NCI-H1436 (cell line): ENCODE measurements at regions not wholly inside any gene's neighbourhood (a gene's known extent, or its start where the extent isn't known, plus 50 kb on each side); places are given as distances from the start of the nearest gene placed in this dataset.
"Not testable (repeated sequence)": the region's sequence is repeated elsewhere in the genome, so short reads cannot be mapped to it uniquely, and the experiment has no call there.

Source experiments
- DNase-seq: peaks from one replicate; lab custom pipeline; 2025; lab: John Stamatoyannopoulos, UW

DNA sequence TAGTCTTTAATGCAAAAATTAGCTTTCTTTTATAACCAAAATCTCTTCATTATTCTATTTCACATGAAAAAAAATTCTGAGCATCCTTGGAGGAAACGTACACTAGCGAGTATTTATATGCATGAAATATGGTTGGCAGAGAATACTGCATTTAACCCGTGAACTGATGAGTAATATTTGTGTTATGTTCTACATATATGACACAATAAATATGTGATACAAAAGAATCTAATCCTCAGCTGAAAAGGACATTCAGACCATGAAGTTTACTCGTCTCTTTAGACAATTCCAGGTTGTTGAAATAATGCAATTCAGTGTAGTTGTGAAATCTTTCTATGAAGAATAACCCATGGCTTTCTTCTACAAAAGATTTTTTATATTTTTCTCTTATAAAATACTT is 524.8 kb upstream of the MAN1A1 start:
- no peak for DNase-seq

DNA sequence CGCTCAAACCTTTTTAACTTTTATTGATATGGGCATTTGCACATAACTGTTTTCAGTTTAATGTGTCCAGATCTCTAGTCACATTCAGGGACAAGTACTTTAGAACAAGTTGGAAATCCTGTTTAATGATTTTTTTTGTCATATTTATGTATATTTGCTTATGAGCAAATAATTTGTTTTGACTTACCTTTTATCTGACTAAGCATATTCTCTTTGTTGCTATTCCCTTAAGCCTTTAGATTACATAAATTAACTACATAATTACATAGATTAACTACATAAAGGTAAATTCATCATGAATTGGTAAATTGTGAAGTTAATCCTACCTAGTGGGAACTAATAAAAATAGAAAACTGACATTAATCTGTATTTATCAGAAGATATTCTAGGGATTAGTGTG is 523.5 kb upstream of the MAN1A1 start:
- no peak for DNase-seq

DNA sequence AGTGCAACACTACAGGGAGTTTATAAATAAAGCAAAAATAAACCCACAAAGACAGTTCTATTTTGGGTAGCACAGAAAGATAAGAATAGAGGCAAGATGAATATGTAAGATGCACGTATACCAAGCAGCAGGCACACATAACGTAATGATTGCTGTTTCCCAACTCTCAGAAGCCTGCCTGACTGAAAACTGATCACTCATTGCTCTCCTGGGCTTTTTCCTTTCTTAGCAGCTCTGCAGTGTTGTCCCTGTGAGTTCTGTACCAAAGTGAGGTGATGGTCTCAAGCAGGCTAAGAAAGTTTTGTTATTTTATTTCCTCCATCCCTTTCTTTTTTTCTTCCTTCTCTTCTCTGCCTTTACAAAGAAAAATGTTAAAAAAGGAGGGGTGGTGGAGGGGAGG is 522.0 kb upstream of the MAN1A1 start:
- DNase-seq = no peak

DNA sequence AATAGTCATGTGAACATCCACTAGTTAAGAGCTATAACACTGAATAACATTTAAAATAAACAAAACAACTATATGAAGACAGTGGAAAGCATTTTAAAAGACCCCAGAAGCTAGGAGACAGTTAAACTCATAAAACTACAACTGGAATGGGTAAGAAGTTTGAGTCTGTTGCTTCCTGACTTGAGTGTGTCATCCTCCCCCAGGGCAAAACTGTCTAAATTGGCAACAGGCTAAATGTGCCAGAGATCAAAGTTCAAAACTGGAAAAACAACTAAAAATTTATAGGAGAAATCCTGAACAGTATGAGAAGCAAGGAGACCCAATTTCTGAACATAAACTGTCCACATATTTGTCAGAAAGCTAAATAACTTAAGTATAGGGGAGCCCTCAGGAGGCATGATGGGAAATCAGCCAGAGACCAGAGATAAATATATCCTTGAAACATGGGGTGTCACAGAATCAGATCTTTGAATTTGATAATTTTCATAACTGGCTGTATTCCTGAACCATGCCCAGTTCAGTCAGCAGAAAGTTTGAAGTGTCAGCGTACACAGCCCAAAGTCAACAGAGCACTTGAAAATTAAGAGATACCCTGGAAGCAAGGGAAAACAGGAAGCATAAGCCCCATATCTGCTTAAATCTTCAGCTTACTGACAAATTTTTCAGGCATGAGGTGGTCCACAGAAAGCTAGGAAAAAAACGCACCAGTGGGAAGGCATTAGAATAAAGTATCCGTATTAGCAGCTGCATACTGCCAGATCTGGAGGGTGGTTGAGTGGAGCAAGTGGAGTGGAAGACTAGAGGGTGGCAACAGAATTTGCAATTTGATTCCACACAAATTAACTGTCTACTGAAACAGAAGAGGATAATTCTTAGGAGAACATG is 516.1 kb upstream of the MAN1A1 start:
- DNase-seq = no peak

DNA sequence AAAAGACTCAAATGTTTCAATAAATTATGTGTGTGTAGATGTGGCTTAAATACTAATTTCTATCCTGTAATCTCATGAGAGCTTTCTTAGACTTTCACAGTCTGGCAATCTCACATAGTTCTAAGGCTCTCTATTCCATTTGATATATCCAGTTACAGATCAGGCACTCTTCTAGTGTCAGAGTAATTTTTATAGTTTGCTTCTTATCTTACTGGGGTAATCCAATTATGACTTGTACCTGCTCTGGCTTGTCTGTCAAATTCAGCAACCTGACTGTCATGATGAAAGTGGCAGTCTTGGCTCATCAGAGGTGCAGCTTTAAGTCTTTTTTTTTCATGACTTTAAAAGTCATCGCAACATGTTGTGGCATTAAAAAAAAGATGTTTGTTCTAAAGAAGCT is 513.2 kb upstream of the MAN1A1 start:
- DNase-seq = no peak

DNA sequence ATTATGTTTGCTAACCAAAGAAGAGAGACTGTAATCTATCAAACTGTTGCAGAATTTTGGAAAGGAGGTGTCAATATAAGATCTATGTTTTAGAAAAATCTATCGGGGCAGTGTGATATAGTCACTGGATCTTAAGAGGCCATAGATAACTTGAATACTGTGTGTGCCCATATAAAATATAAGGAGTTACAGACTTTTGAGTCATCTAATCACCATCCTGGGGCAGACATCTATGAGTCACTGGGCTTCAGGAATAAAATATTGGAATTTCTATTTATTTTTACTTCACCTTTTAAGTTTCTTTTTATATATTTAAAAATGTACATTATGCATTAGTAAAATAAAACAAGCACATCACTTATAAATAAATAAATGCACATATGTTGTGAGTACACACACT is 509.3 kb upstream of the MAN1A1 start:
- no peak for DNase-seq

DNA sequence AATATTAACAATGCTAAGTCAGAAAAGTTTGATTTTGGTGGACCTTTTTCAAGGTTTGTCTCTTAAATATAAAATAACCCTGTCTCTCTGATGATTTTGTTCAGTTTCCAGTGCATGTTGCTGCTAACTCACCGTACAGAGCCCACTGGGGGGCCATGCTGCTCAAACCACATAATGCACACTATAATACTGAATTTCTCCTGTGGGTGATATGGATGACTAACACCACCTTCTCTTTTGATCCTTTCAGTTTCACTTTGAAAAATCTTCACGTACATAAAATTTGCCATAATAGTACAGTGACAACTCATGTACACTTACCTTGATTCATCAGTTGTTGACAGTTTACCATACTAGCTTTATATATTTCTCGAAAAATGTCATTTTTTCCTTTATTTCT is 506.6 kb upstream of the MAN1A1 start:
- no peak for DNase-seq

DNA sequence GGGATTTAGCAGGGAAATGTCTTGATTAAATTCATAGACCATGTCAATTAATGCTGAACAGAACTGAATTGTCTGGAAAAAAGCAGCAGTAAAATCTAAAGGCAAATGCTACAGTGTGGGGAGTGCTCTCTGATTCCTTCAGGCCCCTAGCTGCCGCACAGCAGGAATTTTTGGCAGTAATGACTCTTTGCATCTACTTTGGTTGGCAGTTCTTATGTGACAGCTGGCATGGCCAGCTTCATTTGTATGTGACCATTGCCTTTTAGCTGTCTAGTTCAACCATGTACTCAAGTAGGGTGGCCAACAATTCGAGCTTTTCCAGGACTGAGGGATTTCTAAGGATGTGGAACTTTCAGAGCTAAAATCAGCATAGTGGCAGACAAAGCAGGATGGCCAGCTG is 499.1 kb upstream of the MAN1A1 start:
- no peak for DNase-seq

DNA sequence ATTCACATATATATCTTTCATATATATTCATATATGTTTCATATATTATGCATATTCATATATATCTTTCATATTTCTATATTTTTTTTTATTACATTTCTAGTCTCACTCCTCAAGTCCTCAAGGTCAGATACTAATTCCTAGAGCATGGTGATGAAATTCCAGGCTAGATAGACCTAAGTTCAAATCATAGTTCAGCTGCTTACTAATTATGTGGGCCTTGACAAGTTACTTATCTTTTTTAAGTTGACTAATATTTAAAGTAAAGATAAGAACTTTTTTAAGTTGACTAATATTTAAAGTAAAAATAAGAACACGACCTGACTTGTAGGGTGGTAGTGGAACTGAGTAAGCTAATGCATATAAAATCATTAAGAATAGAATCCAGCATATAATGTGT is 495.6 kb upstream of the MAN1A1 start:
- no peak for DNase-seq

DNA sequence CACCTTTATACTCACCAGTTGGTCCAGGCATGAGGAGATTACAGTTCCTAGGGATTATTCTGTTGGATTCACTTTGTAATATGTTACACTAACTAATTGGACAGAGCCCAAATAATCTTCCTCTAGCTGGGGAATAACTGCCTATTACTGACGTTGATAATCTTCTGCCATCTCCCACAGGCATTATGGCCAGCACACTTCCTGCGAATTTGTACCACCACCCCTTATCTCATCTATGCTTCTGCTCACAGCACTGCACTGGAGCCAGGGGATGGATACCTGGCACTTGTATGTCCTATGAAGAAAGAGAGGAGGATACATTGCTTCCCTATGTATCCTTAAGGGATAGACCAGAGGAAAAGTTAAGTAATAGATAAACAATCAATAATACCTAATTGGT is 494.8 kb upstream of the MAN1A1 start:
- no peak for DNase-seq

DNA sequence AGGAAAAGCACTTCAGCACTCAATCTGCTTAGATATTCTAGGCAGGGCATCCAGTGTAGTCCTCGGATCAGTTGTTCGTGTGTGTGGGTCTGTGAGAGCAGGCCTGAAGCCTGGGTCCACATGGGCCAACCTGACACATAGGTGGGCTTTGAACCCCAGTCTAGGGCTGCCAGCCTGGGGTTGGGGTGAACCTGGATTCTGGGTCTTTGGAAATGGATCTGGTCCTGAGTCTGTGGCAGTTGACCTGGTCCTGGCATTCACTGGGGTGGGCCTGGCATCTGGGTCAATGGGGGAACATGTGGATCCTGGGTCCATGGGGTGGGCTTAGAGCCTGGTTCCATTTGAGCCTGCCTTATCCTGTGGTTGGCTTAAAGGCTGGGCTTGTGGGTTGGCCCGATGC is 492.6 kb upstream of the MAN1A1 start:
- no peak for DNase-seq

DNA sequence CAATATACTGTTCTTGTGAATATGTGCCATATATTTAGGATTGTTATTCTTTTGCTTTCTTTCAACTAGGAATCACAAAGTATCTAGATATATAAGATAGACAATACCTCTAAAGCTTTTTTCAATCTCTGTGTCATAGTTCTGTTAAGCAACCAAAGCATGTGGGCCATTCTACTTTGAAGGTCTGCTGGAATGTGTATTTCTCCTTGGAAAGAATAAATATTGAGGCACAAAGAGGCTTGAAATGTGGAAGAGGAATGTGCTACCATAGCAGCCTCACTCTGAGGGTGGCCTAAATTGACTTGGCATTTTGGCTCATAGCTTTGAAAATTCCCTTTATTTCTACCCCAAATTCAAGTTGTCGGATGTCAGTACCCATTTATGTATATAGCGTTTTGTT is 488.5 kb upstream of the MAN1A1 start:
- DNase-seq = no peak

DNA sequence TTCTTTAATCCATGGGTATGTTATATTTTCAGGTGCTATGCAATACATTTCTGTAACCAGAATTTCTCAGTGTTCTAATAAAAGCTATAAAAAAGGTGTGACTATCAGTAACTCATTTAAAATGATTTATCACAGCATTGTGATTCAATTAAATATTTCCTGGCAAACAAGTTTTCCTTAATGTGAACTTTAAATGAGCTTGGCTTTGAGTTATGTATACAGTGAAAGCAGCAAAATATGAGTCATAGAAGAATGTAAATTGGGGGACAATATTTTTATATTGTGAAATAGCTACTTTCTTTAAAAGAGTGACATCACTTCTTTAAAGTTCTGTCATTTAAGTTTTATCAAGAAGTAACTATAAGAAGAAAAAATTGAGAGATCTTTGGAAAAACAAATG is 484.9 kb upstream of the MAN1A1 start:
- DNase-seq = no peak

DNA sequence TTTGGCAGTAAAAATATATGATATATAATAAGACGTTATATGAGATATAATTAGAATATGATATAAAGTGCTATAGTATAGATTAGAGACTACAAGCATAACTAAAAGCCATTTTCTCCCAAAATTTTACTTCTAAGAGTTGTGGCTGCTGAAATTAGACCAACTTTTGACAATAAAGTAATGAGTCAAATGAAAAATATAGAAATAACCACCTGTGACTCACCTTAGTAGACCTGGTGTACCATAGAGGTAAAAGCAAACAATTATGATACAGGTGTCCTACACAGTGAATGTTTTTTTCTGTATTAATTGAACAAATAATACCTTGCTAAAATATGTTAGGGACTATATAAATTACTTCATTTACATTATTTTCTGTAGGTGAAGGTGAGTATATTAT is 482.9 kb upstream of the MAN1A1 start:
- DNase-seq = no peak

DNA sequence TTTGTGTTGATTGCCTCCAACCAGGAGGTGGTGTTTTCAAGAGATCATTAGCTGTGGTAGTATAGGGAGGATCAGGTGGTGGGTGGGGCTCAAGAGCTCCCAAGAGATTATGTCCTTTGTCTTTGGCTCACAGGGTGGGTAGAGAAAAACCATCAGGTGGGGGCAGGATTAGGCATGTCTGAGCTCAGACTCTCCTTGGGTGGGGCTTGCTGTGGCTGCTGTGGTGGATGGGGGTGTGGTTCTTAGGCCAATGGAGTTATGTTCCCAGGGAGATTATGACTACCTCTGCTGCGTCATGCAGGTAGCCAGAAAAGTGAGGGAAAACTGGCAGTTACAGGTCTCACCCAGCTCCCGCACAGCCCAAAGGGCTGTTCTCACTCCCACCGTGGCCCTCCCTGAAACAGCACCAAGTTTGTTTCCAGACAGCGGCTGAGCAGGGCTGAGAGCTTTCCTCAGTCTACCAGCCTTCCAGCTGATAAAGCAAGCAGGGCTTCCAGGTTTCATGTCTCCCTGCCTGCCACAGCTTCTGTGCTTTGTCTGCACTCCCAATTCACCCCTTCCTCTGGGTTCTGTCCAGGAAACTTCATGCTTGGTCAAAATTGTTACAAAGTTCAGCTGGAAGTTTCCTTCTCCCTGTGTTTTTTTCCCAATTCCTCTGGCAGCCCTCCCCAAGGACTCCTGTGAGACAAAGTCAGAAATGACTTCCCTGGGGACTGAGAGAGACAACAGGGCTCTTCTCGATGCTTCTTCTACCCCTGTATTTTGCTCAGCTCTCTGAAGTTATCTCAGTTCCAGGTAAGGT is 481.1 kb upstream of the MAN1A1 start:
- DNase-seq = no peak

DNA sequence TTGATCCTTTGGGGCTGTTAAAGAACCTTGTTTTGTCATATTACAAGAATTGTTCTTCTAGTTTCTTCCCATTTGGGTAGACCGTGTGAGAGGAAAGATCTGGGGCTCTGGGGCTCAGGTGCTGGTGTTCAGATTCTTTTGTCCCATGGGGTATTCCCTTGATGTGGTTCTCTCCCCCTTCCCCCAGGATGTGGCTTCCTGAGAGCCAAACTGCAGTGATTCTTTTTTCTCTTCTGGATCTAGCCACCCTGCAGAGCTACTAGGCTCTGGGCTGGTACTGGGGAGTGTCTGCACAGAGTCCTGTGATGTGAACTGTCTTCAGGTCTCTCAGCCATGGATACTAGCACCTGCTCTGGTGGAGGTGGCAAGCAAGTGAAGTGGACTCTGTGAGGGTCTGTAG is 480.5 kb upstream of the MAN1A1 start:
- DNase-seq = no peak

DNA sequence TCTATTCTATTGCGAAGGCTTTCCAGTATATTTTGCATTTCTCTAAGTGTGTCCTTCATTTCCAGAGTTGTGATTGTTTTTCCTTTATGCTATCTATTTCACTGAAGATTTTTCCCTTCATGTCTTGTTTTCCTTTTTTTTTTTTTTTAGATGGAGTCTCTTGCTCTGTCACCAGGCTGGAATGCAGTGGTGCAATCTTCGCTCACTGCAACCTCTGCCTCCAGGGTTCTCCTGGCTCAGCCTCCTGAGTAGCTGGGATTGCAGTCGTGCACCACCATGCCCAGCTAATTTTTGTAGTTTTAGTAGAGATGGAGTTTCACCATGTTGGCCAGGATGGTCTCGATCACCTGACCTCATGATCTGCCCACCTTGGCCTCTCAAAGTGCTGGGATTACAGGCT is 479.9 kb upstream of the MAN1A1 start:
- DNase-seq = not testable (repeated sequence)

DNA sequence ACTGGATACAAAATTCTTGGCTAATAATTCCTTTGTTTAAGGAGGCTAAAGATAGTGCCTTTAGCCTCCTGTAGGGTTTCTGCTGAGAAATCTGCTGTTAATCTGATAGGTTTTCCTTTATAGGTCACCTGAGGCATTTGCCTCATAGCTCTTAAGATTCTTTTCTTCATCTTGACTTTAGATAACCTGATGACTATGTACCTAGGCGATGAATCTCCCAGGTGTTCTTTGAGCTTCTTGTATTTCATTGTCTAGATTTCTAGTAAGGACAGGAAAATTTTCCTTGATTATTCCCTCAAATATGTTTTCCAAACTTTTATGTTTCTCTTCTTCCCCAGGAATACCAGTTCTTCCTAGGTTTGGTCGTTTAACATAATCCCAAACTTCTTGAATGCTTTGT is 479.4 kb upstream of the MAN1A1 start:
- DNase-seq = no peak

DNA sequence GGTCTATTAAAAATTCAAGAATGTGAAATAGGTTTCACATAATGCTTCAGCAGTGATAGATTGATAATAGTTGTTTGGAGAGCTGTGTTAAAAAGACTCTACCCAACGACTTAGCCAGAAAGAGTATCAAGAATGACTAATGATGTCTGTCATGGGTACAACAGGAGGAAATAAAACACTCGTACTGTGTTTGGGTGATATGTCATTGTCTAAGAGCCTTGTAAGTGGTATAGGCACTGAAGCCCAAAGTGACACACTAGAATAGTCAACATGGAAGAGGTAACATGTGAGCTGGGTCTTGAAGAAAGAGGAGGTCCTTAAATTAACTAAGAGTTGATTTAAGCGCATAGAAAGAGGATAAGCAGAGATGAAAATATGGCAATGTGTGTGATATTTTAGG is 471.8 kb upstream of the MAN1A1 start:
- DNase-seq = no peak

DNA sequence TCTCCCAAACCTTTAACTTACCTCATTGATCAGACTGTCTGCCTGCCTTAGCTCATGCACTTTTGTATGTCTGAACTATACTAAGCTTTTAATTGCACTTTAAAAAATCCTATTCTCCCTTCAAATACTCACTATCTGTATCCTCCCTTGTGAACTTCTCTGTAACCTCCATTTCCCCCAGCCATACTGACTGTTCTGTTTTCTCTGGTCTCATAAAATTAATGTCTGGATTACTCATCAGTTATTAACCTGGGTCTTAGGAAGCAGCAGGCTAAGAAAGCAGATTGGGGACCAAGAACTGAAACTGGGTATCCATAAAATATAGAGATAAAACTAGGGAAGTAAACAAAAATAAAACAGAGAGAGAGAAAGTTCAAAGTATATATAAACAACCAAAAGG is 469.3 kb upstream of the MAN1A1 start:
- DNase-seq = no peak

DNA sequence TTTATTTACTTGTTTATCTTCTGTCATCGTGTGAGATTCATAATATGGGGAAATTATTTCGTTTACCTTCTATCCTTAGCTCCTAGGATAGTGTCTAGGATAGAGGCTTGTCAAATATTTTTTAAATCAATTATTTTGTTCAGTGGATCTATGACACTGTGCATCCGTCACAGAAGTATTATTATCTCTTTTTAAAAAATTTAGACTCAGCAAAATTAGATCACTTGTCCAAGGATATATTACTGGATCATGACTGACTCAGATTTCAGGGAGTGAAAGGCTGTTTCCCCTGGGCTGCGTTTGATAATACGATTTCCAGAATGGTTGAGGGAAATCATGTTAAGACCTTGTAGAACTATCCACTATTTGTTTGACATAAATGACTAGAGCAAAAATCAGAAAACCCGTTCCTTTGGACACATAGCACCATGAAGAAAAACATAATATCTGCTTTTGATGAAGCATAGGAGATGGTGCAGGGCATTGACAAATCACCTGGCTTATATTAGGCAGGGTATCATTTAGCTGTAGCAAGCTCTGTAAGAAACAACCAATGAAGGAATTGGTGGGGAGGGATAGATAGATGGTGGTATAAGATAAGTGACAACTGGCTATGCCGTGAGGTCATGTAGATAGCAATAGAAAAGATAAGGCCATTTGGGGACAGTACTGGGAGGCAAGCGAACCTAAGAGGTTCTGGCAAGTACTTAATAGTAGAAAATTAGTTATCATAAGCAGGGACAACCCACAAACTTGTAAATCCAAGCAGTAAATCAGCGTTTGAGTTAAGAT is 465.2 kb upstream of the MAN1A1 start:
- DNase-seq = no peak

DNA sequence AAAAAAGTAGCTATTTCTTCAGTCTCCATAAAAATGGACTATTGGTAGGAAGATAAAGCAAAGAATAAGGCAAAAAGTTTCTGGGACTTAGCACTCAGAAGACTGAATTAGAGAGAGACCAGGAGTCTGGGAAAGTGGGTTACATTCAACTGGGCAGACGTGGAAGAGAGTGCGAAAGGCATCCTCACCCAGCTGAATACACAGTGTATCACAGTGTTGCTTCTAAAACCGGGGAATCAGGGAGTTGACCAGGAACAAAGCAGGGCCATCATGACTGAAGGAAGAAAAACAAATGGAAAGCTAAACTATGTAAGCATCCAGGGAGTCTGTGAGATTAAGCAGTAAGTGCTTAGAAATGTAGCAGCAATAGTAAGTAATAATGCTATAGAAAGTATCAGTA is 452.9 kb upstream of the MAN1A1 start:
- DNase-seq = no peak

DNA sequence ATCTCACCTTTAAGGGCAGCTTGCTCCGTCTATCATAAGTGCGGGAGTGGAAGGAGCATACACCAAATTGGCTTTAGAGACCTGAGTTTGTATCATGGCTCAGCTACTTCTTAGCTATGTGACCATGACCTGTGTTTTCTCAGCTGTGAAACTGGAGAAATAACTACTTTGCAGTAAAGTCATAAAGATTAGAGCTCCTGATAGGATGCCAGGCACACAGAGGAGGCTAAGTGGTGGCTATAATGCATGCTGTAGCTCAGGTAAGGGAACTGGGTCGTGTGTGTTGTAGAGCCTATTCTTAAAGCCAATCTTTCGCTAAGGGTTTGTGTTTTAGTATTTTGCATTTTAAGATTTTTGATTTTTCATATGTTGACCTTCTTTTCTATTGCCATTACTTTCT is 451.5 kb upstream of the MAN1A1 start:
- no peak for DNase-seq
